Neural cell (in vitro differentiated cells): ENCODE measurements at regions not wholly inside any gene's neighbourhood (a gene's known extent, or its start where the extent isn't known, plus 50 kb on each side); places are given as distances from the start of the nearest gene placed in this dataset.

Source experiments
- H2AFZ ChIP-seq: fragments of 200-600, 300-800 bp; sonication (generic), shearing (Covaris generic); 2 replicates; pipeline ENCODE4 v1.6.0; 2014; ENCODE audit warnings: low read depth, mild to moderate bottlenecking, antibody characterized with exemption, low read length, moderate library complexity
- H3F3A ChIP-seq: fragments of 200-600 bp; shearing (Covaris generic); 2 replicates; pipeline ENCODE4 v1.6.1; 2016; ENCODE audit warnings: mild to moderate bottlenecking, moderate library complexity, mixed read lengths, antibody characterized with exemption, low read length; ENCODE audit not compliant: insufficient read depth, poor library complexity, severe bottlenecking
- H3K27ac ChIP-seq: fragments of 200-600, 300-800 bp; sonication (generic), shearing (Covaris generic); 2 replicates; pipeline ENCODE4 v1.5.1; 2014; ENCODE audit warnings: mild to moderate bottlenecking, low read length, moderate library complexity
- H3K27me3 ChIP-seq: fragments of 300-800, 200-600 bp; sonication (generic), shearing (Covaris generic); 2 replicates; pipeline ENCODE4 v1.6.0; 2014; ENCODE audit warnings: mild to moderate bottlenecking, low read depth, low read length, moderate library complexity; ENCODE audit not compliant: insufficient read depth
- H3K36me3 ChIP-seq: fragments of 300-800, 200-600 bp; sonication (generic), shearing (Covaris generic); 2 replicates; pipeline ENCODE4 v1.5.1; 2014; ENCODE audit warnings: mild to moderate bottlenecking, antibody characterized with exemption, low read length, moderate library complexity; ENCODE audit not compliant: insufficient read depth
- H3K4me2 ChIP-seq: fragments of 300-800, 200-600 bp; sonication (generic), shearing (Covaris generic); 2 replicates; pipeline ENCODE4 v1.6.0; 2014; ENCODE audit warnings: mild to moderate bottlenecking, low read length
- H3K4me3 ChIP-seq: fragments of 300-800, 200-600 bp; sonication (generic), shearing (Covaris generic); 2 replicates; pipeline ENCODE4 v1.5.1; 2014; ENCODE audit warnings: mild to moderate bottlenecking, low read length, moderate library complexity
- H3K79me2 ChIP-seq: fragments of 200-600 bp; shearing (Covaris generic); replicated peaks from 2 replicates; pipeline ENCODE4 v1.6.0; 2014; ENCODE audit warnings: mild to moderate bottlenecking, low read length, moderate library complexity; ENCODE audit not compliant: insufficient read depth
- H3K9ac ChIP-seq: fragments of 300-800, 200-600 bp; sonication (generic), shearing (Covaris generic); 2 replicates; pipeline ENCODE4 v1.6.1; 2016; ENCODE audit warnings: mild to moderate bottlenecking, low read length, mixed read lengths
- H3K9me2 ChIP-seq: fragments of 200-600 bp; shearing (Covaris generic); 2 replicates; pipeline ENCODE4 v1.6.1; 2016; ENCODE audit warnings: mild to moderate bottlenecking, low read length, mixed read lengths; ENCODE audit not compliant: insufficient read depth
- H3K9me3 ChIP-seq: fragments of 200-600, 300-800 bp; sonication (generic), shearing (Covaris generic); 2 replicates; pipeline ENCODE4 v1.6.1; 2016; ENCODE audit warnings: mild to moderate bottlenecking, mixed run types, low read length, moderate library complexity, mixed read lengths
- H4K20me1 ChIP-seq: fragments of 200-600 bp; shearing (Covaris generic); 2 replicates; pipeline ENCODE4 v1.6.1; 2016; ENCODE audit warnings: mild to moderate bottlenecking, mixed run types; ENCODE audit not compliant: insufficient read depth
- CTCF ChIP-seq: fragments of 450-650 bp; IDR thresholded peaks from 2 replicates; pipeline ENCODE4 v1.5.1; 2014; ENCODE audit warnings: antibody characterized with exemption, mild to moderate bottlenecking, moderate library complexity; ENCODE audit not compliant: poor library complexity, severe bottlenecking
- EP300 ChIP-seq: fragments of 450-650 bp; conservative IDR thresholded peaks from 2 replicates; pipeline ENCODE4 v1.6.1; 2014; ENCODE audit warnings: antibody characterized with exemption, mild to moderate bottlenecking, moderate library complexity; ENCODE audit not compliant: poor library complexity, severe bottlenecking
- EZH2 ChIP-seq: fragments of 200-600, 300-800 bp; shearing (Covaris generic), sonication (generic); IDR thresholded peaks from 2 replicates; pipeline ENCODE4 v1.6.1; 2014; ENCODE audit warnings: antibody characterized with exemption, low read length, borderline replicate concordance, mild to moderate bottlenecking; ENCODE audit not compliant: insufficient read depth, poor library complexity, severe bottlenecking
- MXI1 ChIP-seq: fragments of 450-650 bp; conservative IDR thresholded peaks from 2 replicates; pipeline ENCODE4 v1.6.1; 2014; ENCODE audit warnings: antibody characterized with exemption, mild to moderate bottlenecking; ENCODE audit not compliant: poor library complexity, severe bottlenecking
- POLR2AphosphoS5 ChIP-seq: IDR thresholded peaks from 2 replicates; pipeline ENCODE4 v1.6.1; 2012
- RAD21 ChIP-seq: fragments of 450-650 bp; conservative IDR thresholded peaks from 2 replicates; pipeline ENCODE4 v1.6.1; 2014; ENCODE audit warnings: antibody characterized with exemption, mild to moderate bottlenecking, moderate library complexity
- REST ChIP-seq: IDR thresholded peaks from 2 replicates; pipeline ENCODE4 v1.6.1; 2012; ENCODE audit warnings: borderline replicate concordance
- SMC3 ChIP-seq: fragments of 450-650 bp; conservative IDR thresholded peaks from 2 replicates; pipeline ENCODE4 v1.6.1; 2014; ENCODE audit warnings: antibody characterized with exemption, mild to moderate bottlenecking, moderate library complexity; ENCODE audit not compliant: poor library complexity
- TAF1 ChIP-seq: IDR thresholded peaks from 2 replicates; pipeline ENCODE4 v1.6.1; 2012; ENCODE audit warnings: low read depth

DNA sequence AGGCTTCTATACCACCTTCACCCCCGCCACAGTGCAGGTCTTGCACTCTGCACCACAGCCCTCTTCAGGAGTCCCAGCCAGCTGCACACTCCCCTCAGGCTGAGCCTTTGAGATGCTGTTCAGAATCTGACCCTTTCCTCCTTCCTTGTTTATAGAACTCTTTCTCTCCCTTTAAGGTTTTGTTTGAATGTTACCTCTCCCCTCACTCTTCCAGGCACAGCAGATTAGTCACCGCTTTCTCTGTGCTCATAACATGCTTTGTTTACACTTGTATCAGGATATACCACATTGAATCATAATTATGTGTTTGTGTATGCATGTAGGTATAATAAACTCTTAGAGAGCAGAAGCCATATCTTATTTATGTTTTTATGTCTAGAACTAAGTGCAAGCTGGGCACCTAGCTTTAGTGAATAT, 168.4 kb upstream of the BCL6 start:
- Histone ChIP-seq H3K4me3 (no peak overlapping the region), H3K79me2 (no peaks in the 10 kb centered on the region), H3K9ac (no peak overlapping the region), H3K9me3 (no peaks in the 10 kb centered on the region), H4K20me1 (no peaks in the 10 kb centered on the region), H3F3A (no peaks in the 10 kb centered on the region), H2AFZ (no peak overlapping the region), H3K36me3 (no peaks in the 10 kb centered on the region), H3K9me2 (no peaks in the 10 kb centered on the region), H3K27me3 (no peaks in the 10 kb centered on the region), H3K27ac (no peak overlapping the region), H3K4me2 (no peak overlapping the region)
- TF ChIP-seq POLR2AphosphoS5 (no peak), EP300 (no peak), EZH2 (no peak), REST (no peak), MXI1 (no peak), TAF1 (no peak), CTCF (no peak), SMC3 (no peak), RAD21 (no peak)

DNA sequence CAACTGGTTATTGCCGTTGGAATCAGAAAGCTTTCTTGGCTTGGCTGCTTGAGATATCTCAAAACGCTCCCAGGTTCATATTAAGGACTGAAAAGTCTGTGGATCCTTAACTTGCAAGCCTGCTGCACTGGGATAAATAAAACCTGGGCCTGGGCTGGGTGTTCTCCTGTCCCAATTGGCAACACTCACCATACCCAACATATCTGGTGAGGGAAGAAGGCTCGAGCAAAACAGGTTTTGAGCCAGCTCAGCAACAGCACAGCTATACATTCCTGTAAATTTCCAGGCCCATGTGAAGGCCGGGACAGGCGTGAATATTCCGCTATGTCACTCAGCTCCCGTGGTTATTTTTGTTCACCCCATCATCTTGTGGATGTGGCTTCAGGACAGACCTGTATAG, 169.0 kb upstream of the BCL6 start:
- Histone ChIP-seq H3F3A (no peaks in the 10 kb centered on the region), H3K4me3 (no peak overlapping the region), H4K20me1 (no peaks in the 10 kb centered on the region), H3K27me3 (no peaks in the 10 kb centered on the region), H3K27ac (no peak overlapping the region), H3K4me2 (no peak overlapping the region), H3K36me3 (no peaks in the 10 kb centered on the region), H3K9ac (no peak overlapping the region), H3K9me3 (no peaks in the 10 kb centered on the region), H3K79me2 (no peaks in the 10 kb centered on the region), H3K9me2 (no peaks in the 10 kb centered on the region), H2AFZ (no peak overlapping the region)
- TF ChIP-seq POLR2AphosphoS5 (no peak), TAF1 (no peak), REST (no peak), MXI1 (no peak), EZH2 (no peak), SMC3 (no peak), CTCF (no peak), RAD21 (no peak), EP300 (no peak)
